Neural cell (in vitro differentiated cells): ENCODE measurements at regions not wholly inside any gene's neighbourhood (a gene's known extent, or its start where the extent isn't known, plus 50 kb on each side); places are given as distances from the start of the nearest gene placed in this dataset.

Source experiments
- H2AFZ ChIP-seq: fragments of 200-600, 300-800 bp; sonication (generic), shearing (Covaris generic); 2 replicates; pipeline ENCODE4 v1.6.0; 2014; ENCODE audit warnings: low read depth, mild to moderate bottlenecking, antibody characterized with exemption, low read length, moderate library complexity
- H3F3A ChIP-seq: fragments of 200-600 bp; shearing (Covaris generic); 2 replicates; pipeline ENCODE4 v1.6.1; 2016; ENCODE audit warnings: mild to moderate bottlenecking, moderate library complexity, mixed read lengths, antibody characterized with exemption, low read length; ENCODE audit not compliant: insufficient read depth, poor library complexity, severe bottlenecking
- H3K27ac ChIP-seq: fragments of 200-600, 300-800 bp; sonication (generic), shearing (Covaris generic); 2 replicates; pipeline ENCODE4 v1.5.1; 2014; ENCODE audit warnings: mild to moderate bottlenecking, low read length, moderate library complexity
- H3K27me3 ChIP-seq: fragments of 300-800, 200-600 bp; sonication (generic), shearing (Covaris generic); 2 replicates; pipeline ENCODE4 v1.6.0; 2014; ENCODE audit warnings: mild to moderate bottlenecking, low read depth, low read length, moderate library complexity; ENCODE audit not compliant: insufficient read depth
- H3K36me3 ChIP-seq: fragments of 300-800, 200-600 bp; sonication (generic), shearing (Covaris generic); 2 replicates; pipeline ENCODE4 v1.5.1; 2014; ENCODE audit warnings: mild to moderate bottlenecking, antibody characterized with exemption, low read length, moderate library complexity; ENCODE audit not compliant: insufficient read depth
- H3K4me2 ChIP-seq: fragments of 300-800, 200-600 bp; sonication (generic), shearing (Covaris generic); 2 replicates; pipeline ENCODE4 v1.6.0; 2014; ENCODE audit warnings: mild to moderate bottlenecking, low read length
- H3K4me3 ChIP-seq: fragments of 300-800, 200-600 bp; sonication (generic), shearing (Covaris generic); 2 replicates; pipeline ENCODE4 v1.5.1; 2014; ENCODE audit warnings: mild to moderate bottlenecking, low read length, moderate library complexity
- H3K79me2 ChIP-seq: fragments of 200-600 bp; shearing (Covaris generic); replicated peaks from 2 replicates; pipeline ENCODE4 v1.6.0; 2014; ENCODE audit warnings: mild to moderate bottlenecking, low read length, moderate library complexity; ENCODE audit not compliant: insufficient read depth
- H3K9ac ChIP-seq: fragments of 300-800, 200-600 bp; sonication (generic), shearing (Covaris generic); 2 replicates; pipeline ENCODE4 v1.6.1; 2016; ENCODE audit warnings: mild to moderate bottlenecking, low read length, mixed read lengths
- H3K9me2 ChIP-seq: fragments of 200-600 bp; shearing (Covaris generic); 2 replicates; pipeline ENCODE4 v1.6.1; 2016; ENCODE audit warnings: mild to moderate bottlenecking, low read length, mixed read lengths; ENCODE audit not compliant: insufficient read depth
- H3K9me3 ChIP-seq: fragments of 200-600, 300-800 bp; sonication (generic), shearing (Covaris generic); 2 replicates; pipeline ENCODE4 v1.6.1; 2016; ENCODE audit warnings: mild to moderate bottlenecking, mixed run types, low read length, moderate library complexity, mixed read lengths
- H4K20me1 ChIP-seq: fragments of 200-600 bp; shearing (Covaris generic); 2 replicates; pipeline ENCODE4 v1.6.1; 2016; ENCODE audit warnings: mild to moderate bottlenecking, mixed run types; ENCODE audit not compliant: insufficient read depth
- CTCF ChIP-seq: fragments of 450-650 bp; IDR thresholded peaks from 2 replicates; pipeline ENCODE4 v1.5.1; 2014; ENCODE audit warnings: antibody characterized with exemption, mild to moderate bottlenecking, moderate library complexity; ENCODE audit not compliant: poor library complexity, severe bottlenecking
- EP300 ChIP-seq: fragments of 450-650 bp; conservative IDR thresholded peaks from 2 replicates; pipeline ENCODE4 v1.6.1; 2014; ENCODE audit warnings: antibody characterized with exemption, mild to moderate bottlenecking, moderate library complexity; ENCODE audit not compliant: poor library complexity, severe bottlenecking
- EZH2 ChIP-seq: fragments of 200-600, 300-800 bp; shearing (Covaris generic), sonication (generic); IDR thresholded peaks from 2 replicates; pipeline ENCODE4 v1.6.1; 2014; ENCODE audit warnings: antibody characterized with exemption, low read length, borderline replicate concordance, mild to moderate bottlenecking; ENCODE audit not compliant: insufficient read depth, poor library complexity, severe bottlenecking
- MXI1 ChIP-seq: fragments of 450-650 bp; conservative IDR thresholded peaks from 2 replicates; pipeline ENCODE4 v1.6.1; 2014; ENCODE audit warnings: antibody characterized with exemption, mild to moderate bottlenecking; ENCODE audit not compliant: poor library complexity, severe bottlenecking
- POLR2AphosphoS5 ChIP-seq: IDR thresholded peaks from 2 replicates; pipeline ENCODE4 v1.6.1; 2012
- RAD21 ChIP-seq: fragments of 450-650 bp; conservative IDR thresholded peaks from 2 replicates; pipeline ENCODE4 v1.6.1; 2014; ENCODE audit warnings: antibody characterized with exemption, mild to moderate bottlenecking, moderate library complexity
- REST ChIP-seq: IDR thresholded peaks from 2 replicates; pipeline ENCODE4 v1.6.1; 2012; ENCODE audit warnings: borderline replicate concordance
- SMC3 ChIP-seq: fragments of 450-650 bp; conservative IDR thresholded peaks from 2 replicates; pipeline ENCODE4 v1.6.1; 2014; ENCODE audit warnings: antibody characterized with exemption, mild to moderate bottlenecking, moderate library complexity; ENCODE audit not compliant: poor library complexity
- TAF1 ChIP-seq: IDR thresholded peaks from 2 replicates; pipeline ENCODE4 v1.6.1; 2012; ENCODE audit warnings: low read depth

- no peaks in the 10 kb centered on the region for H3K79me2 ChIP-seq
- H3K36me3 ChIP-seq = no peaks in the 10 kb centered on the region
- H3K9ac ChIP-seq = no peak overlapping the region
- H3K27me3 ChIP-seq = no peaks in the 10 kb centered on the region
- no peak overlapping the region for H3K4me2 ChIP-seq
- TF ChIP-seq CTCF (no peak), EP300 (no peak), RAD21 (no peak), TAF1 (no peak), EZH2 (no peak), SMC3 (no peak), POLR2AphosphoS5 (no peak), MXI1 (no peak)
- no peak overlapping the region for H3K27ac ChIP-seq
- H4K20me1 ChIP-seq = no peaks in the 10 kb centered on the region
- H3K9me3 ChIP-seq = no peaks in the 10 kb centered on the region
- H3F3A ChIP-seq = no peaks in the 10 kb centered on the region
- H3K4me3 ChIP-seq = no peak overlapping the region
- no peaks in the 10 kb centered on the region for H3K9me2 ChIP-seq
- H2AFZ ChIP-seq = no peak overlapping the region
These were observed 501.4 kb downstream of the TMEM114 start for GRCh38 chr16:8088820-8089338.

- TF ChIP-seq POLR2AphosphoS5 = no peak
- no peak for TF ChIP-seq MXI1
- no peak for TF ChIP-seq EZH2
- no peak for TF ChIP-seq EP300
- TF ChIP-seq REST = no peak
- no peak for TF ChIP-seq RAD21
- TF ChIP-seq CTCF = no peak
- no peak for TF ChIP-seq SMC3
- no peak for TF ChIP-seq TAF1
- Histone ChIP-seq H2AFZ (no peak overlapping the region), H3K27me3 (no peaks in the 10 kb centered on the region)
These were observed 502.6 kb downstream of the TMEM114 start for GRCh38 chr16:8087597-8088289.

More at GRCh38 chr16:8087597-8088289, 502.6 kb downstream of the TMEM114 start:
- Histone ChIP-seq H3K9me3 (no peaks in the 10 kb centered on the region), H3F3A (no peaks in the 10 kb centered on the region), H3K4me2 (no peak overlapping the region), H4K20me1 (no peaks in the 10 kb centered on the region), H3K36me3 (no peaks in the 10 kb centered on the region), H3K9ac (no peak overlapping the region), H3K27ac (no peak overlapping the region), H3K4me3 (no peak overlapping the region), H3K9me2 (no peaks in the 10 kb centered on the region), H3K79me2 (no peaks in the 10 kb centered on the region)
